OCI-LY3 (cell line): ENCODE measurements at regions not wholly inside any gene's neighbourhood (a gene's known extent, or its start where the extent isn't known, plus 50 kb on each side); places are given as distances from the start of the nearest gene placed in this dataset.
"Not testable (repeated sequence)": the region's sequence is repeated elsewhere in the genome, so short reads cannot be mapped to it uniquely, and the experiment has no call there.

Source experiments
- EZH2phosphoT487 ChIP-seq: fragments of 200-600 bp; shearing (Covaris generic); IDR thresholded peaks from 2 replicates; pipeline ENCODE4 v1.6.1; 2018; ENCODE audit warnings: antibody characterized with exemption, mixed run types, low read depth
- TF ChIP-seq, protein P1 (sequence below): fragments of 200-600, 300-600 bp; sonication (generic); IDR thresholded peaks from 2 replicates; pipeline ENCODE4 v1.5.1; 2014; ENCODE audit warnings: antibody characterized with exemption, low read length, low read depth

DNA sequence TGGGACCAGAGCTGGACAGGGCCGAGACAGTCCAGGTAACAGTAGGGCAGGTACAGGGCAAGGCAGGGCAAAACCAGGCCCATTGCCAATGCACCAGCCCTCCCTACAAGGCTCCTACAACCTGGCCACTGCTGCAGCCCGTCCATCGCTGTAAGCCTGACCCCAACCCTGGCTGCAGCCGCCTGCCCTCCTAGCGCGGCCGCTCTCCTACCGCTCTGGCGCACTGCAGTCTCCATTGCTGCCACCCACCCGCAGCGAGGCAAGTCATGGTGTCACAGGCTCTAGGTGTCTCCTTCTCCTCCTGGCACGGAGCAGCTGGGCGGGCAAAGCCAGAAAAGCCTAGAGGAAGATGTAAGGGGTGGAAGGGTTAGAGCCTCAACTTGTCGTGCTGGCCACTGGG, 402.6 kb downstream of the ZNF33B start:
- TF ChIP-seq, protein P1, sequence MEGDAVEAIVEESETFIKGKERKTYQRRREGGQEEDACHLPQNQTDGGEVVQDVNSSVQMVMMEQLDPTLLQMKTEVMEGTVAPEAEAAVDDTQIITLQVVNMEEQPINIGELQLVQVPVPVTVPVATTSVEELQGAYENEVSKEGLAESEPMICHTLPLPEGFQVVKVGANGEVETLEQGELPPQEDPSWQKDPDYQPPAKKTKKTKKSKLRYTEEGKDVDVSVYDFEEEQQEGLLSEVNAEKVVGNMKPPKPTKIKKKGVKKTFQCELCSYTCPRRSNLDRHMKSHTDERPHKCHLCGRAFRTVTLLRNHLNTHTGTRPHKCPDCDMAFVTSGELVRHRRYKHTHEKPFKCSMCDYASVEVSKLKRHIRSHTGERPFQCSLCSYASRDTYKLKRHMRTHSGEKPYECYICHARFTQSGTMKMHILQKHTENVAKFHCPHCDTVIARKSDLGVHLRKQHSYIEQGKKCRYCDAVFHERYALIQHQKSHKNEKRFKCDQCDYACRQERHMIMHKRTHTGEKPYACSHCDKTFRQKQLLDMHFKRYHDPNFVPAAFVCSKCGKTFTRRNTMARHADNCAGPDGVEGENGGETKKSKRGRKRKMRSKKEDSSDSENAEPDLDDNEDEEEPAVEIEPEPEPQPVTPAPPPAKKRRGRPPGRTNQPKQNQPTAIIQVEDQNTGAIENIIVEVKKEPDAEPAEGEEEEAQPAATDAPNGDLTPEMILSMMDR, result not testable (repeated sequence)
- TF ChIP-seq EZH2phosphoT487, result not testable (repeated sequence)
